ENCODE measurements at regions not wholly inside any gene's neighbourhood (a gene's known extent, or its start where the extent isn't known, plus 50 kb on each side); places are given as distances from the start of the nearest gene placed in this dataset.

DNA sequence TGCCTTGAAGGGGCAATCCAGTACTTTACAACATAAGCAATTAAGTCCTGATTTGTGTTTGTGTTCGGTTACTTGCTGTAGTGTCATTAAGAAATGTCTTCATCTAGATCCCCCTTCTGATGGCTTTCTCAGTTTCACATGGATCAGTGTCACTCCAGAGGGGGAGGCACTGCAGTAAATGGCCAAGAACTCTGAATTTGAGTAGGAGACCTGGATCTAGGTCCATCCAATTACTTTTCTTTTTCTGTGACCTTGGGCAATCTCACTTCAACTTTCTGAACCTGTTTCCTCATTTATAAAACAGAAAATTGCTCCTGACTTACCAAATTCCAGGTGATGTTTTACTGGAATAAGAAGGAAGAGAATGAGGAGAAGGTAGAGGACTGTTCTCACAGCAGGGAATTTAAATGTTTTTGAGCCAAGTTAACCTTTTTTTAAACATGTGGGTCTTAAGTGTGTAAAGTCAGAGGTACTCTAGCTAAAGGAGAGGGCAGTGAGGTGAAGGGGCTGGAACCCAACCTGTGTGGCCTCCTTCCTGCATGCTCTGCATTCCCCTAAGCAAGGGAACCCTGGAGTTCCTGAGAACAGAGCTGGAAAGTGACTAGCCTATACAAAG lies 285.5 kb downstream of the HACE1 start:
- no peak for DNase-seq

DNA sequence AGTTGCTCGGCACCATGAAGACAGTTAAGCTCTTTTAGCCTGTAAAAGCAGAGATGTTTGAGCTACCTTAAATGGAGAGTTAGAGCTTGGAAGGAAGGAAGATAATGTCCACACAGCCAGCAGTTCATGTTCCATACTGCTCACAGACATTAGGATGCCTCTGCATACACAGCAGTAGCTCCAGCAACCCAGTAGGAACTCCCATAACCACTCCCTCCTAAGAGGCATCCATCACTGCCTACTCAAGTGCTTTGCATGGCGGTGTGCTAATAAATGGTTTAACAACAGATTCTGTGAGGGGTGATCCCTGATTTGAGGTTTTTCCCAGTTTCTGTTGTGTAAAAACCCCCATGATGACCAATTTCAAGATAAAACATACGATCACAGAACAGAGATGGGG lies 286.4 kb downstream of the HACE1 start:
- no peak for DNase-seq

DNA sequence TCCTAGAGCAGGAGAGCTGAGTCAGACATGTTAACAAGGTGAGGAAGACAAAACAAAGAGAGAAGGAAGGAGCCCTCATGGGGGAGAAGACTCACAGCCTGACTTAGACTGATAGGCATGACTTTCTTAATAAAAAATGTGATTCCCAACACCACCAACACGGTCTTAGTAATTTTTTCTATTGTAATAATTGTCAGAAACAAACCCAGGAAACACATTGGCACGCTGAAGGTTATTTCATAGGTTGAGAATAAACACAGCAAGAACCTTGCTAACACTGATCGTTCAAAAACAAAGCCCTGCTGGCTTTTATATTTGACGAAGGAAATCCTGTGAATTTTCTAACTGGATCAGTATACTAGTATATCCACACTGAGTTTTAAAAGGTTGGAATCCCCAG lies 286.8 kb downstream of the HACE1 start:
- no peak for DNase-seq

DNA sequence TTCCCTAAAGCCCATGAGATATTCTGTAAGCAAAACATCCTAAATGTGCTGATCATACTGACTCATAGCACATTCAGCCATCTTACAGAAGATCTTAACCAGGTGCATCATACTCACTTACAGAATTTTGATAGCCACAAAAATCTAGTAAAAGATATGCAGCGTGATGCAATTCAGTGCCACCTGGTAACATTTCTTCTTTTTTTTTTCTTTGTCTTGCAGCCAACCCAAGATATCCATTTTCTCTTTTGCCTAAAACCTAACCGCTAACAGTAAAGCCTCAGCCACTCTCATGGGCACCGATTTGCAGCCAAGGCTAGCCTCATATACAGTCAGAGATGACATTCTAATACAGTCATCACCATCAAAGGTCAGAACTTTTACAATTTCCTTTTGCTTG lies 293.3 kb downstream of the HACE1 start:
- no peak for DNase-seq

DNA sequence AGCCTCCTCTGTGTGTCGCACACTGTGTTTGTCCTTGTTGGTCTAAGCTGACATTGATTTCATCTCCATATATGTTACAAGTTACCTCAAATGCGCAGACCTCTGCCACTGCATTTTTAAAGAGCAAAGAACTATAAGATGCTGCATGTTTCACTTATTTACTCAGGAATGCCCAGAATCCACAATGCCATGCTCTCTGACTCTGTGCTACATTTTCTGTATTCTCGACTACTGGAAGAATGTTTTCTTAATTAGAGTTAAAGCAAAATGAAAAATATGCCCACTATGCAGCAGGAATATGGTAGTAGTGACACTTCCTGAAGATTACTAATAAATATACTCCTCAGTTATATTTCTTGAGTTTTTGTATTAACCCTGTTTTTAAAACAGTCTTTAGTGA lies 296.4 kb downstream of the HACE1 start:
- no peak for DNase-seq

DNA sequence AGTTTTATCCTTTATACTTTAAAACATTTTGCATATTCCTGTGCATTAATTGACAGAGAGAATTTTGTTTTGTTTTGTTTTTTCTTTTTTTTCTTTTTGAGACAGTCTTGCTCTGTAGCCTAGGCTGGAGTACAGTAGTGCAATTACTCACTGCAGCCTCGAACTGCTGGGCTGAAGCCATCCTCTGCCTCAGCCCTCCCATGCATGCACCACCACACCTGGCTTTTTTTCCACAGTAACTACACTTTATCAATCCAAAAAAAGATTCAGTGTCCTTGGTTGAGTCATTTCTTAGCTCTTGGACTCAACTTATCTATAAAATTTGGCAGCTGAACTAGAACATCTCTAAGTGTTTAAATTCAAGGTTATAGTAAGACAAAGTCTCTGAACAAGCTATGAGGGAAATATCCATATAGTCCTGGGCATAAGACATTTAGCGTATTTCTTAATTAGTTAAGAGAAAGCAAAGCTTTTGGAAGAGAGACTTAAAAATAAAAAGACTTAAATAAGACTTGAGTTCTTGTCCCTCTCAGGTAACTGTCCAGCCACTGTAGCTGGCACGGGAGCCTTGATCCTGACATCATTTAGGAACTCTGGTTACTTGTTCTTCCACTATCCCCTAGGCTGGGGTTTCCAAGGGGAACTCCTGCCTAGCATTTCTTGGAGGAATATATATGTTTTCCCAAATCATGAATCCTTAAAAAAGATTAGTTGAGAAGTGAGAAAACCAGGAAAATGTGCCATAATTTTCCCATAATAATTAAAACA lies 300.1 kb downstream of the HACE1 start:
- no peak for DNase-seq

DNA sequence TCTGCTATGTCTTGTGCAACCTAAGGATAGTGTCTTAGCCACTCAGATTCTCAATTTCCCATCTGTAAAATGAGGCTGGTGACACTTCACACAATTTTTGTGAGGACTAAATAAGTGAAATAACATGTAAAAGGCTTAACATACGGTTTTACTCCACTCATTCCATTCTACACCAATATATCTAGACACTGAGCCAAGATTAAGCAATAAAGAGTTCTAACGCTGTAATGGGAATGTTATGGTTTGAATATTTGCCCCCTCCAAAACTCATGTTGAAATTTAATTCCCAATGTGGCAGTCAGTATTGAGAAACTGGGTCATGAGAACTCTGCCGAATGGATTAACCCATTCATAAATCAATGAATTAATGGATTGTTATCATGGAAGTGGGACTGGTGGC lies 301.0 kb downstream of the HACE1 start:
- DNase-seq = no peak

DNA sequence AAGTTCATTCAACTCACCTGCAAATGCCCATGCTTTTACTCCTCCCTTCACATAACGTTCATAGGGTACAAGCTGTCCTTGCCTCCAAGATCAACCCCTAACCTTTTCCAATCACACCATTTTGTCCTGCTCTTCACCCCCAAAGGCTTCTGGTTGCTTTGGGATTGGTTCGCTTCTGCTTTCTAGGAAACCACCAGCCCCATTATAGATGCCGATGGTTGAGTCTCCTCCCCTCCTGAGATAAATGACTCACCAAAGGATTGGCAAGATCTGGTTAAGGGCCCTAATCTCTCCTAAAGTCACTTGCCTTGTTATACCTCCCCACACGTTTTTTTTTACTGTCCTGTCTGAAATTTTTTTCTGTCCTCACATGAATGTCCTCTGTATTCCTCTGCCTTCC lies 311.4 kb downstream of the HACE1 start:
- DNase-seq = no peak

DNA sequence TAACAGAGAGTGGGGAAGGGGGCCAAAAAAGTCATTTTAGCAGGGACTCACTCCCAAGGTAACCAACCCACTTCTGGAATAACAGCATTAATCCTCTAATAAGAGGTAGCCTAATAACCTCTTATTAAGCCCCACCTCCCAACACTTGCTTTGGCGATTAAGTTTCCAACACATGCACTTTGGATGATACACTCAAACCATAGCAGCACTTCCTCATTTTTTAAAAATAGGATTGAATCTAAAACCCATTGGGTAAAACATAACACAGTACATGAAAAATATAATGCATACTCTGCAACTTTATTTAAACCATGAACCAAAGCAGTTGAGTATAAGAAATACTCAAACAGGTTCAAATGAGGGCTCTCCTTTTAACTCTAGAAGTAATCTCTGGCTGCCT lies 318.3 kb downstream of the HACE1 start:
- no peak for DNase-seq

DNA sequence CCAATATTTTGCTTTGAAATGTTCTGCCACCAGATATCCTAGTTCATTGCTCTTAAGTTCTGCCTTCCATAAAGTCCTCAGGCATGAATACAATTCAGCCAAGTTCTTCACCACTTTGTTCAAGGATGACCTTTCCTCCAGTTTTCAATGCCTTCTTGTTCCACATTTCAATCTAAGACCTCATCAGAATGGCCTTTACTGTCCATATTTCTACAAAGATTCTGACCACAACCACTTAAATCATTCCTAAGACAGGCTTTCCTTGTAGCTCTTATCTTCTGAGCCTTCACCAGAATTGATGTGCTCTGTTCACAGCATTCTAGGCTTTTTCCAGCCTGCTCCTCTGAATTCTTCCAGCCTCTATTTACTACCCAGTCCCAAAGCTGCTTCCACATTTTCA lies 319.0 kb downstream of the HACE1 start:
- no peak for DNase-seq

DNA sequence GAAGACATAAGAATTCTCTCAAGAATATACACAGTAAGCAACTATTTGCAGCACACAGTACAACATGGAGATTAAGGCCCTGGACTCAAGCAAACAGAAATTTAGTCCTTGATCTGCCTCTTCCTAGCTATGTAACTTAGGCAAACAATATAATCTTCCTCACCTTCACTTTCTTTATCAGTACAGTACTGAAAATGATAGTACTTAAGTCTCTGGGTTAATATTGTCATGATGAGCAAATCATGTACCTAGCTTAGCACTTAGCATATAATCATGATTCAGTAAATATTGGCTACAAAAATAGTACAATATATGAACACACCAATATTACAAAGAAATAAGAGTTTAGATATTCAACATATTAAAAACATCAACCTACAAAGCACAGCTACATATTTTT lies 320.5 kb downstream of the HACE1 start:
- no peak for DNase-seq

DNA sequence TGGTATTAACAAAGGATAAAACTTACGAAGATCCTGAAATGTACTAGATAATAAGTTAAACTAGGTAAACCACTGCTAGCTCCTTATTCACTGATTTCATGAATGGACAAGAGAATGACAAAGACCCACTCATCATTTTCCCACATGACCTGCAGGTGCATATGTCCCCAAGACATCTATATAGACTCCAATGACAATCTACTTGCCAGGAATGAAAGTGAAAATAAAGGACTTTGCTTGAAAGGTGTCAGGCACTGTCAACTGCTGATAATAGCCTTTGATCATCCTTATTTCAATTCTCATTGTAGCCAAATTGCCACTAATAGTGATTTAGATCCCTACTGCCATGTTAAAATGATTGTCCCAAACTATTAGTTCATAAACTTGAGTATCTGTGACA lies 321.8 kb downstream of the HACE1 start:
- DNase-seq = no peak

DNA sequence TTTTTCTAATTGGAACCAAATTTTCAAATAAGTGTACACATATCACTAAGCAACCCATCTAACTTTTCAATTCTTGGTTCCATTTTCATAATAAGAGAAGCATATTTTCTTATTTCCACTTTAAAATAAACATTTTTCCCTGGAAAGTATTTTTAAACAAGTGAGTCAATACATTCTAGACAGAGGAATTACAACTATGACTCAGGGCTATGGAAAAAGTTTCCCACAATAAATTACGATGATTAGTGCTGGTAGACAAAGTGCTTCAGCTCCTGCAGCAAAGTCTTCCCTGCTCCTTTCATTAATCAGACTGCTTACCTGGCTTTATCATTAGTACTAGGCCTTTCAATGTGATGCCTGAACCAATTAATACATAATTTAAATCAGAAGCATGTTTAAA lies 322.5 kb downstream of the HACE1 start:
- no peak for DNase-seq

DNA sequence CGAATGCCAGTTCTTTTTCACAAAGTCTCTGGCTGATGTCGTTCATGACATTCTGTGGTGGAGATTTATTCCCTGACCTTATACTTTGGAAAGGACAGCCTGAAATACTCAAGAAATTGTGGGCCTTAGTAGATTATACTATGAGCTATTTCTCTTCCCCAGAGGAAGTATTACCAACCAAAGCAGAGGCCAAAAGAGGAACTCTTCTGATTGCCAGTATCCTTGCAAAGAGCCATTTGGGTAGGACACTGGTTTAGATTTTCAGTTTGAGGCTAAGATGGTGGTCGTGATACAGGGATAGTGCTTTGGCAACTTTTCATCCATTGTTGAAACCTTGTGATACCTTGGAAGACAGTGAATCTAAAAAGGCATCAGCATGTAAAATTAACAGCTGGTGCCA lies 327.3 kb downstream of the HACE1 start:
- DNase-seq = no peak

DNA sequence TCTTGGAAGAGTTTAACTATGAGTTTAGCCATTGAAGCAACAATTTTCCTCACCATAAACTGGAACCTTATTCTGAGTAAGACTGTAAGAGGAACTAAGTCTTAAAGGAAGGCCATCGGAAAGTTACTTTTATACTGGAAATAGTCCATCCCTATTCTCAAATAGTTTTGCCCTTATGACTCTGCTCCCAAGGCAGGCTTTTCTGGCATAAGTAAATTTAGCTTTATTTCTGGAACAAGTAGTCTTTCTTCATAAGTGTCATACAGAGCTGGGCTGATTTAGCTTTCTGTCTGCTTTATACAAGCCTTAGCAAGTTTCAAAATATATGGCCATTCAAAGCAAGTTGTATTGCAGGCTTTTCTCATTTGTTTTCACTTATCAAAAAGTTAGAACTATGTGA lies 328.1 kb downstream of the HACE1 start:
- no peak for DNase-seq

DNA sequence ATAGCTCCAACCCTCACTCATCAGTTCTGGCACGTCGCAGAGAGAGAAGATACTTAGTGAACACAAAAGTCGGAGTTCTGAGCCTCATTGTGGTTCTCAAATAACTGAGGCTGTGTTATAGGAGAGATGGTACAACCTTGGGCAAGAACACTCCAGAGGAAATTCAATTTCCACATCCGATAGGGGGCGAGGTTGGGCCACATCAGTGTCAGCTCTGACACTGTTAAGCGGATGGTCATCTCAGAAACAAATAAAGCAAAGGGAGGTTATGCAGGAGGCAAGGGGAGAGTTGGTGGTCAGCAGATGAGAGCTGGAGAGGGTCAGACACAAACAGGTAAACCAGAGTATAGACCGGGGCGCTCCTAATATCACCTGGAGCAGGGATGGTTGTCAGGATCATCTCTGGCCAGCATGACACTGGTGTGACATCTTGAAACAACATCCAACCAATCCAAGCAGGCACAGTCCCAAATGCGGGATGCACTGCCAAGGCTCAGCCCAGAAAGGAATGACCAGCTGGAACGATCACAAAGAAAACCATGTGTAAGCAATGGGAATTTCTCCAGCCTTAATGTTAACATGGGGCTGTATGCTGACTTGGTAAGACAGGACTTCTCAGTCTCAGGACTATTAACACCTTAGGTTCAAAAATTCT lies 331.8 kb downstream of the HACE1 start:
- no peak for DNase-seq

DNA sequence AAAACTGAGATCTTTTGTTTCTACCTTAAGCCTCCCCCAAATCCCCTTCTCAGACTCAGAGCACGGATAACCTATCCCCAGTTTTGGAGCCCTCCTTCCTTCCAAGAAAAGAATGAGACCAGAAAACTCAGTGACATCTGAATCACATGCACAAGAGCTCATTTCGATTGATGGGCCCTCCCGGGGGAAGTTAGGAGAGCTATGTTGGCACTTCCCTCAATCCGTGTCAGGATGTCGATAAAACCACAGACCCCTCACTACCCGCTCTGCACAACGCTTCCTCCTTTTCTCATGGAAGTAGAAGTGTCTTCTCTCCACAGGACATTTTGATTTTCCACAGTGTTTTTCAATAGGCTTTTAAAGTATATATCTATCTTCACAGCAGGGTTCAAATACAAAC lies 332.4 kb downstream of the HACE1 start:
- DNase-seq = no peak

DNA sequence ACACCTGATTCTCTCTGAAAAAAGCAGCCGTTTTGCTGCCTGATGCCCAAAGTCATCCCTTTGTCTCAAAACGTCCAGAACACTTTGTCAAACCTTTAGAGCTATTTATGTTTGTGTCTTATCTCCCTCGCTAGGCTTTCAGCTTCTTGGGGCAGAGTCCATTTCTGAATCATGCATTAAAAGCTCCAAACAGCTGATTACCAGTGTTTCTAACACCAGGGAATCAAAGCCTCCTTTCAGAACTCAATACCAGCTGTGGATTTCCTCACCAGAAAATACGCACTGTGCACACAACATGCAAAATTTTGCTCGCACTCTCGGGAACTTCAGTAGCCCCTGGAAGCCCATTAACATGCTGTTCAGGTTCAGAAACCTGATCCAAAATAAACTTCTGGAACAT lies 333.3 kb downstream of the HACE1 start:
- DNase-seq = no peak

DNA sequence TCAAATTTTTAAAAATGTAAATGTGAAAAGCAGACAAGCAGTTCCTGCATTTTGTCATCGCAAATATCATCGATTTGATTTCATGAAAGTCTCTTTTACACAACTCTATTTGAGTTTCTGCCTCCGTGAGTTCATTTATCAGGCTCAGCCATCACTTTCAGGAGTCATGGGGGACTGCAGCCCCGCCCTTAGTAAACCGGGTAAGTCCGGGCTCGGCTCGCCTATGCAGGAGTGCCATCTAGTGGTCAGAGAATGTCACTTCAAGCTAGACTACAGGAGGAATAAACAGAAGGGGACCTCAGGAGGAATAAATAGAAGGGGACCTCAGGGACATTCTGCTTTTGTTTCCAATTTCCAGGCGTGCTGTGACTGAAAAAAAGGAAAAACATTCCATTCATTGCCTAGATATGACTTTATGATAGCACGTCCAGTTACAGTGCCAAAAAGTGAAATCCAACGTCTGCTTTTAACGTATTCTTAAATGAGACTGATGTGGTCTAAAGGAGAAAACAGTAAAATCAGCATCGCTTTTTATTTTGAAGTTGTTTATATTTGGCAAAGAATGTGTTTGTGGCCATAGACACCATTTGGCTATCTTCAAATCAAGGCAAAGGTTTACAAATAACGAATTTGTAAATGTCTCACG lies 333.9 kb downstream of the HACE1 start:
- DNase-seq = peak; percentile 84

DNA sequence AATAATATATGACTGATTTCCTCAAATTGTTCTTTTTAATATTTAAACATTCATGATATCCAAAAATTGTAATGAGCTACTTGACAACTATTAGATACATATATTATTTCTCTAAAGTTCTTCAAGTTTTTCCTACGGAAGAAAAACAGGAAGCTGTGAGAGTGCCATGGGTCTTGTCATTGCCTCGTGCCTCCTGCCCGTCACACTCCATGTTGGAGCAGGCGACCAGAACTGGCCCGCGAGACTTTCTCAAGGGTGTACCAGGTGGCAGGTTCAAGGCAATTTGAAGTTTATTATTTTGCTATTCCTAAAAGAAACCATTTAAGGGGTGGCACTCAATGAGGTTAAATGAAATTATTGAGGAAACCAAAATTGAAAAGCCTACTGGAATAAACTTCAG lies 337.2 kb downstream of the HACE1 start:
- no peak for DNase-seq

DNA sequence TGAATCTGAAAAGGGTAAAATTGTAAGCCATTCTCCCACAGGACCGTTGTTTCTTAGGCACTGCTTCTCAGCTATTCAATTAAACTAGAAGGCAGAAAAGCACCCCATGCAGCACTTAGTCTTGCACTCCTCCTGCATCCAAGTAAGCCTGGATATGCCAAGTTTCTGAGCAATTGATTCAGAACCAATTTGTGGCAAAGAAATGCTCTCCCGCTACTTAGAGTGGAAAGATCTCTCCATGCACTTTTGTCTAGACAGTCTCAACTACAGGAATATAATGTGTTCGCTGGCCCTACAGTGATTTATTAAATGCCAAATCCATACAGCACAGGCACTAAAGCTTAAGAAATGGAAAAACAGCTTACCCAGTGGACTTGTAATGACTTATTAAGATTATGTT lies 338.5 kb downstream of the HACE1 start:
- DNase-seq = no peak

DNA sequence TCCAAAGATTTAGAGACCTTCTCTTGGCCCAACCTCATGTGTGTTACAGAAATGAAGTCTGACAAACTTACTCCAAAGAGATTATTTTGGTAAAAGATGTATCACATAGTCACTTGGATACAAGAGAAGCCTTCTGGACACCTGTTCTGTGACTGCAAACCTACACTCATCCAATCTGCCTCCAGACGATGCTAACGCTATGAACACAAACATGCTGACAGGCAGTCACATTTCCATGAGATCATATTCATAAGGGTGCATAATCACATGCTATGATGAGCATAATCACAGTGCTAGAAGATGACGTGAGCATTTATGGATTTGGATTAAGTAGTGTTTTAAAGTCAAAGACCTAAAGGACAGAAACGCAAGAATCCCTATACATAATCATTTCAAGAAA lies 340.2 kb downstream of the HACE1 start:
- DNase-seq = no peak

DNA sequence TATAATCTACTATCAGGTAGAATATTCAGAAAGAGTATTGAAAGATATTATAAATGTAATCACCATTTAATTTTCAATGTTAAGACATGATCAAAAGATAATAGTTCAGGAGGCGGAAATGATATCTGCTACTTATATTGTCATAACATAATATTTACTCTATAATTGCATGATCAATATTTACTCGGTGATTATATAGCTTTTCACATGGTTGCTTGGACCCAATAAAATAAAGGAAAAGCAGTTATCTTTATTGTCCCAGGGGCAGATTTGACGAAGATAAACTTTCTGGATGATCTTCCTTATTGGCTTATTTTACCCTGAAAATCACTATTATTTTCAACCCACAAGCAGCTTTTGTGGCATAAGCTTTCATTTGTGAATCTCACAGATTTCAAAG lies 350.4 kb downstream of the HACE1 start:
- DNase-seq = no peak
